Hematopoietic multipotent progenitor cell treated with erythropoietin and hydrocortisone succinate and interleukin-3 and kit ligand, for 17 days (in vitro differentiated cells): ENCODE measurements at regions not wholly inside any gene's neighbourhood (a gene's known extent, or its start where the extent isn't known, plus 50 kb on each side); places are given as distances from the start of the nearest gene placed in this dataset.

ENCODE experiments used
- DNase-seq: peaks from one replicate; pipeline ENCODE4 v3.0.0-alpha.2; 2015; ENCODE audit warnings: low spot score

- DNase-seq = no peak
These were observed 338.0 kb downstream of the EN1 start for GRCh38 chr2:118509319-118510004.

GRCh38 chr2:118508282-118508681 lies 339.2 kb downstream of the EN1 start:
- no peak for DNase-seq

- DNase-seq = no peak
These were observed 342.0 kb downstream of the EN1 start for GRCh38 chr2:118505436-118505835.

GRCh38 chr2:118502106-118502505 lies 345.3 kb downstream of the EN1 start:
- DNase-seq = no peak

- DNase-seq = no peak
These were observed 348.5 kb downstream of the EN1 start for GRCh38 chr2:118498943-118499342.

- DNase-seq = no peak
These were observed 350.4 kb downstream of the EN1 start for GRCh38 chr2:118496870-118497611.

GRCh38 chr2:118496467-118496866 lies 351.0 kb downstream of the EN1 start:
- no peak for DNase-seq

- DNase-seq = no peak
These were observed 352.2 kb downstream of the EN1 start for GRCh38 chr2:118495290-118495689.

GRCh38 chr2:118493213-118493612 lies 354.2 kb downstream of the EN1 start:
- DNase-seq = no peak

- DNase-seq = no peak
These were observed 355.1 kb downstream of the EN1 start for GRCh38 chr2:118492335-118492734.

GRCh38 chr2:118490330-118490729 lies 357.1 kb downstream of the EN1 start:
- DNase-seq = no peak

- DNase-seq = no peak
These were observed 357.6 kb downstream of the EN1 start for GRCh38 chr2:118489712-118490299.

- DNase-seq = no peak
These were observed 366.1 kb downstream of the EN1 start for GRCh38 chr2:118481299-118481698.

GRCh38 chr2:118479020-118479419 lies 368.4 kb downstream of the EN1 start:
- no peak for DNase-seq

- no peak for DNase-seq
These were observed 370.2 kb downstream of the EN1 start for GRCh38 chr2:118477111-118477862.

GRCh38 chr2:118475622-118476205 lies 371.7 kb downstream of the EN1 start:
- no peak for DNase-seq

GRCh38 chr2:118474541-118474920 lies 372.9 kb downstream of the EN1 start:
- DNase-seq = no peak

- no peak for DNase-seq
These were observed 373.5 kb downstream of the EN1 start for GRCh38 chr2:118473846-118474540.

GRCh38 chr2:118473241-118473640 lies 374.2 kb downstream of the EN1 start:
- no peak for DNase-seq

GRCh38 chr2:118470297-118470696 lies 377.2 kb downstream of the EN1 start:
- DNase-seq = no peak

GRCh38 chr2:118469103-118469502 lies 378.3 kb downstream of the EN1 start:
- DNase-seq = no peak
